ENCODE measurements at regions not wholly inside any gene's neighbourhood (a gene's known extent, or its start where the extent isn't known, plus 50 kb on each side); places are given as distances from the start of the nearest gene placed in this dataset.

DNA sequence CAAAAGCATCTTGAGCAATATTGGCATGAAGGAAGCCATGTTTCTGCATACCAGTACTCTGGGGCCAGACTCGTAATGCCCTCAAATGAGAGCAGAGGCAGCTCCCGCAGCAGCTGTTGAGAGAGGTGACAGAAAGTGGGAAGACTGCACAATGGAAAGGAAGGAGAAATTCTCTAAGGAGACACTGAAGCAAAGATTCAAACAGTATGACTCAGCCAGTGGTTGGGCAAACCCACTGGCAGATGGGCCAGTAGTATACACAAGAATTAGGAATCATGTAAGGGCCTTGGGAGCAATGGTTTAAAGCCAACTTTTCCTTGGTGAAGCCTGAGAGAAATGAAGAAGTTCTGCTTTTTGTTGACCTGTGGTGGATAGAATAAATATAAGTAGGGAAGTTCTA is 2092.7 kb upstream of the PIK3C3 start:
- TF ChIP-seq, protein P1, sequence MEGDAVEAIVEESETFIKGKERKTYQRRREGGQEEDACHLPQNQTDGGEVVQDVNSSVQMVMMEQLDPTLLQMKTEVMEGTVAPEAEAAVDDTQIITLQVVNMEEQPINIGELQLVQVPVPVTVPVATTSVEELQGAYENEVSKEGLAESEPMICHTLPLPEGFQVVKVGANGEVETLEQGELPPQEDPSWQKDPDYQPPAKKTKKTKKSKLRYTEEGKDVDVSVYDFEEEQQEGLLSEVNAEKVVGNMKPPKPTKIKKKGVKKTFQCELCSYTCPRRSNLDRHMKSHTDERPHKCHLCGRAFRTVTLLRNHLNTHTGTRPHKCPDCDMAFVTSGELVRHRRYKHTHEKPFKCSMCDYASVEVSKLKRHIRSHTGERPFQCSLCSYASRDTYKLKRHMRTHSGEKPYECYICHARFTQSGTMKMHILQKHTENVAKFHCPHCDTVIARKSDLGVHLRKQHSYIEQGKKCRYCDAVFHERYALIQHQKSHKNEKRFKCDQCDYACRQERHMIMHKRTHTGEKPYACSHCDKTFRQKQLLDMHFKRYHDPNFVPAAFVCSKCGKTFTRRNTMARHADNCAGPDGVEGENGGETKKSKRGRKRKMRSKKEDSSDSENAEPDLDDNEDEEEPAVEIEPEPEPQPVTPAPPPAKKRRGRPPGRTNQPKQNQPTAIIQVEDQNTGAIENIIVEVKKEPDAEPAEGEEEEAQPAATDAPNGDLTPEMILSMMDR (IDR thresholded peaks at IDR 0.05; ENCODE audit: low read depth, low read length): no peak
- TF ChIP-seq MAX (IDR thresholded peaks at IDR 0.05; ENCODE audit: low read depth, low read length) (no peak), POLR2A (IDR thresholded peaks at IDR 0.05; ENCODE audit: extremely low read depth, insufficient read length) (no peak), MYC (IDR thresholded peaks at IDR 0.05; ENCODE audit: low read depth, low read length) (no peak)
- no peak overlapping the region for H3K4me3 ChIP-seq (ENCODE audit: low read depth, low read length)
- DNase-seq (ENCODE audit: low read depth): no peak

DNA sequence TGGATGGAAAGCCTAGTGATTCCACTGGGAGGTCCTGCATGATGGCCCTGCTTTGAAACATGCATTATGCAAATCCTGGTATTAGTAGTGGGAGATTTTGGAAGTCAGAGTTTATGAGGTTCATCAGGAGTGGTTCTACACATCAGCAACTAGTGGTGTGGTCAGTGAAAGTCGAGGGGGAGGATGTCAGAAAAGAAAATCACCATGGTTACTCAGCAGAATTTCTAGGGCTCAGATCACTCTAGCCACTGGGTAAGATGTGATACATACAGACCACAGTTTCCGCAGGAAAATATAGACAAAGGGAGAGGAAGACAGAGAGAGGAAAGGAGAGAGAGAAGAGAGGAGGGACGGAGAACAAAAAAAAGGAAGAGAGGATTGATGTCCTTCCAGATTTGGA is 2100.7 kb upstream of the PIK3C3 start:
- DNase-seq (ENCODE audit: low read depth): no peak
- TF ChIP-seq, protein P1 (IDR thresholded peaks at IDR 0.05; ENCODE audit: low read depth, low read length): no peak
- TF ChIP-seq POLR2A (IDR thresholded peaks at IDR 0.05; ENCODE audit: extremely low read depth, insufficient read length) (no peak), MYC (IDR thresholded peaks at IDR 0.05; ENCODE audit: low read depth, low read length) (no peak), MAX (IDR thresholded peaks at IDR 0.05; ENCODE audit: low read depth, low read length) (no peak)

GRCh38 chr18:39846265-39846664 is 2108.8 kb upstream of the PIK3C3 start:
- TF ChIP-seq MYC (IDR thresholded peaks at IDR 0.05; ENCODE audit: low read depth, low read length): no peak
- TF ChIP-seq MAX (IDR thresholded peaks at IDR 0.05; ENCODE audit: low read depth, low read length): no peak
- TF ChIP-seq, protein P1 (IDR thresholded peaks at IDR 0.05; ENCODE audit: low read depth, low read length): no peak
- no peak for TF ChIP-seq POLR2A (IDR thresholded peaks at IDR 0.05; ENCODE audit: extremely low read depth, insufficient read length)
- no peak overlapping the region for H3K4me3 ChIP-seq (ENCODE audit: low read depth, low read length)
- DNase-seq (ENCODE audit: low read depth): no peak

More for the DNA sequence above, 2100.7 kb upstream of the PIK3C3 start:
- no peak overlapping the region for H3K4me3 ChIP-seq (ENCODE audit: low read depth, low read length)

DNA sequence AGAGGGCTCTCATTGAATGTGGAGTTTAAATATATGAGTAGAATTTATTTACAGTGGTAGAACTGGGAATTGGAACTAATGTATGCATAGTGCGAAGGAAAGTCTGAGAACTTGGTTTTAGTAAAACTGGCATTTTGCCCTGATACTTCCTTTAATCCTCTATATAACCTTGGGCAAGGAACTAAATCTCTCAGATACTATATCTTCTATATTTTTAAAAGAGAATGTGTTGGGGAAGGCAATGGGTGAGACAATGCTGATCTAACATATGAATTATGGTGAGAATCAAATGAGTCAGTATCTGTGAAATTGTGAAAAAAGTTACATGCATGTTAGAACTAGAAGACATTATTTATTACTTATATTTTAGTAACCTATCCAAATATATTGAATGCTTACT is 2109.4 kb upstream of the PIK3C3 start:
- H3K4me3 ChIP-seq (ENCODE audit: low read depth, low read length): no peak overlapping the region
- no peak for DNase-seq (ENCODE audit: low read depth)
- TF ChIP-seq, protein P1 (IDR thresholded peaks at IDR 0.05; ENCODE audit: low read depth, low read length): no peak
- TF ChIP-seq POLR2A (IDR thresholded peaks at IDR 0.05; ENCODE audit: extremely low read depth, insufficient read length) (no peak), MYC (IDR thresholded peaks at IDR 0.05; ENCODE audit: low read depth, low read length) (no peak), MAX (IDR thresholded peaks at IDR 0.05; ENCODE audit: low read depth, low read length) (no peak)

DNA sequence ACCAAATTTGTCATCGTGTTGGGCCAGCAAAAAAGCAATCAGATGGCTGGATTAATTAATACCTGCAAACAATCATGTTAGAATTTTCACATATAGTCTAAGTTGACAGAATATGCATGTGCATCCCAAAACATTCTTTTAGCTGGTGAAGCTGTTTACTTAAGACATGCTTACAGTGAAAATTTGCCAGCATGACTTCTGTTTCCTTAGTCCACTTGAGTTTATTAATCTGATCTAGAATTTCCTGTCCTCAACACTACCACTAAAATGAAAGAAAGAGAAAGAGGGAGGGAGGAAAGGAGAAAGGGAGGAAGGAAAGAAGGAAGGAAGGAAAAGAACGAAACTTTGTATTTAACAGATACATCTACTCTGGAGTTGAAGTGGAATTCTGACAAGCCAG is 2109.9 kb upstream of the PIK3C3 start:
- no peak for DNase-seq (ENCODE audit: low read depth)
- TF ChIP-seq, protein P1 (IDR thresholded peaks at IDR 0.05; ENCODE audit: low read depth, low read length): no peak
- TF ChIP-seq MAX (IDR thresholded peaks at IDR 0.05; ENCODE audit: low read depth, low read length) (no peak), MYC (IDR thresholded peaks at IDR 0.05; ENCODE audit: low read depth, low read length) (no peak), POLR2A (IDR thresholded peaks at IDR 0.05; ENCODE audit: extremely low read depth, insufficient read length) (no peak)
- H3K4me3 ChIP-seq (ENCODE audit: low read depth, low read length): no peak overlapping the region

GRCh38 chr18:39843546-39843945 is 2111.5 kb upstream of the PIK3C3 start:
- no peak for TF ChIP-seq MAX (IDR thresholded peaks at IDR 0.05; ENCODE audit: low read depth, low read length)
- no peak overlapping the region for H3K4me3 ChIP-seq (ENCODE audit: low read depth, low read length)
- DNase-seq (ENCODE audit: low read depth): no peak
